Stomach (tissue), 4 donors: ENCODE measurements at regions not wholly inside any gene's neighbourhood (a gene's known extent, or its start where the extent isn't known, plus 50 kb on each side); places are given as distances from the start of the nearest gene placed in this dataset.

Source experiments
- EP300 ChIP-seq: sonication (generic); formaldehyde crosslinking; IDR thresholded peaks from one replicate; pipeline ENCODE4 v1.6.1; 2017; ENCODE audit warnings: antibody characterized with exemption
- POLR2A ChIP-seq, 4 donors: fragments of 450-650 bp; IDR thresholded peaks; one replicate each; pipeline ENCODE4 v1.6.1; 2016; ENCODE audit warnings: antibody characterized with exemption in 4 of 4, control low read depth in 2 of 4, mild to moderate bottlenecking in 1 of 4, moderate library complexity in 1 of 4
- TF ChIP-seq, protein P1 (sequence below), 7 experiments: fragments of 450-650 bp in 4 of 7; fragments of 200-600 bp in 3 of 7; sonication (generic) in 3 of 7; IDR thresholded peaks; one replicate each; pipeline ENCODE4 v1.5.1; 2016 to 2019; ENCODE audit warnings: antibody characterized with exemption in 7 of 7, control low read depth in 2 of 7, mild to moderate bottlenecking in 1 of 7

DNA sequence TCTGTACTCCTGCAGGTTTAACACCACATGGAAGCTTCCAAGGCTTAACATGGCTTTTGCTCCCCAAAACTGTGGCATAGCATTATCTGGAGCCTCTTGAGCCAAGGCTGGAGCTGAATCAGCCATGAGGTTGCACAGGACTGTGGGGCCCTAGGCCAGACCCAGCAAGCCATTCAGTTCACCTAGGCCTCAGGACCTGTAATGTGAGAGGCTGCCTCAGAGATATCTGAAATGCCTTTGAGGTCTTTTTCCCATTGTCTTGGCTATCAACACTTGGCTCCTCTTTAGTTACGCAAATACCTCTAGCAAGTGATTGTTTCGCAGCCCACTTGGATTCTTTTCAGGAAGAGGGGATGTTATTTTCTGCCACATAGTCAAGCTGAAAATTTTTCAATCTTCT lies 72.0 kb downstream of the VPREB1 start:
- TF ChIP-seq, protein P1, sequence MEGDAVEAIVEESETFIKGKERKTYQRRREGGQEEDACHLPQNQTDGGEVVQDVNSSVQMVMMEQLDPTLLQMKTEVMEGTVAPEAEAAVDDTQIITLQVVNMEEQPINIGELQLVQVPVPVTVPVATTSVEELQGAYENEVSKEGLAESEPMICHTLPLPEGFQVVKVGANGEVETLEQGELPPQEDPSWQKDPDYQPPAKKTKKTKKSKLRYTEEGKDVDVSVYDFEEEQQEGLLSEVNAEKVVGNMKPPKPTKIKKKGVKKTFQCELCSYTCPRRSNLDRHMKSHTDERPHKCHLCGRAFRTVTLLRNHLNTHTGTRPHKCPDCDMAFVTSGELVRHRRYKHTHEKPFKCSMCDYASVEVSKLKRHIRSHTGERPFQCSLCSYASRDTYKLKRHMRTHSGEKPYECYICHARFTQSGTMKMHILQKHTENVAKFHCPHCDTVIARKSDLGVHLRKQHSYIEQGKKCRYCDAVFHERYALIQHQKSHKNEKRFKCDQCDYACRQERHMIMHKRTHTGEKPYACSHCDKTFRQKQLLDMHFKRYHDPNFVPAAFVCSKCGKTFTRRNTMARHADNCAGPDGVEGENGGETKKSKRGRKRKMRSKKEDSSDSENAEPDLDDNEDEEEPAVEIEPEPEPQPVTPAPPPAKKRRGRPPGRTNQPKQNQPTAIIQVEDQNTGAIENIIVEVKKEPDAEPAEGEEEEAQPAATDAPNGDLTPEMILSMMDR (IDR thresholded peaks at IDR 0.05), result no peak
- TF ChIP-seq POLR2A (IDR thresholded peaks at IDR 0.05) (no peak), EP300 (no peak)
